ENCODE measurements at regions not wholly inside any gene's neighbourhood (a gene's known extent, or its start where the extent isn't known, plus 50 kb on each side); places are given as distances from the start of the nearest gene placed in this dataset.

DNA sequence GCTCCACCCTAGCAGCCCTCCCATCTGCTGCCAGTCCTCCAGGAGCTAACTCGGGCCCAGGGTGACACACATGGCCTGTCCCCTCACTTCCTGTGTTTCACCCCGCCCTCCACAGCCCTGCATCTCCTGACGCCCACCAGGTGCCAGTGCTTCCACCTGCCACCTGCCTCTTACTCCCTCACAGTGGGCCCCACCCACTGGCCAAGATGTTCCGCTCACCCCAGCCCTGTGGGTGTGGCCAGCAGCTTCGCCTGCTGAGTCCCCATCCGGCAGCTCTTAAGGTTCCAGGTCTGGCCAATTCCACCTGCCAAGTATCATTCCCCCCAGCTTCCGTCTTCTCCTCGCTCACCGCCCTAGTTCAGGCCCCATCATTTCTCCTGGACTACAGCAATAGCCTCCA, 184.1 kb downstream of the MBOAT1 start:
- H3K79me2 ChIP-seq (ENCODE audit: control insufficient read depth, insufficient read depth, low read length), result no peaks in the 10 kb centered on the region
- ChIA-PET SMC1A (ENCODE audit: uncharacterized antibody, unreplicated experiment) (no interaction called here), CTCF (no interaction called here), POLR2A (no interaction called here), RAD21 (ENCODE audit: unreplicated experiment) (no interaction called here)
- no TSS peak for BruUV-seq (replicated peaks)
- TF ChIP-seq TBL1XR1 (IDR thresholded peaks at IDR 0.05; ENCODE audit: low read depth, low read length) (no peak), RBBP5 (conservative IDR thresholded peaks at IDR 0.05) (no peak), MXI1 (IDR thresholded peaks at IDR 0.05; ENCODE audit: low read depth, low read length) (no peak), NR2F1 (conservative IDR thresholded peaks at IDR 0.05) (no peak), SPI1 (IDR thresholded peaks at IDR 0.05; ENCODE audit: borderline replicate concordance, insufficient read depth, low read depth, low read length) (no peak), ZNF622 (IDR thresholded peaks at IDR 0.05) (no peak), NFYB (IDR thresholded peaks at IDR 0.05; ENCODE audit: insufficient read depth, low read depth, low read length) (no peak), WRNIP1 (IDR thresholded peaks at IDR 0.05; ENCODE audit: borderline replicate concordance, low read depth, low read length) (no peak), RAD21 (IDR thresholded peaks at IDR 0.05; ENCODE audit: insufficient read depth, low read depth, low read length) (no peak), RUNX3 (IDR thresholded peaks at IDR 0.05; ENCODE audit: low read length) (no peak), ASH2L (IDR thresholded peaks at IDR 0.05; ENCODE audit: borderline replicate concordance, low read depth) (no peak), ZNF24 (IDR thresholded peaks at IDR 0.05) (no peak), EP300 (IDR thresholded peaks at IDR 0.05; ENCODE audit: borderline replicate concordance in 1 of 2, control insufficient read depth in 1 of 2, low read depth in 2 of 2, low read length in 2 of 2) (no peak), ZBED1 (IDR thresholded peaks at IDR 0.05; ENCODE audit: borderline replicate concordance) (no peak), GABPA (IDR thresholded peaks at IDR 0.05; ENCODE audit: low read depth) (no peak), ZZZ3 (IDR thresholded peaks at IDR 0.05; ENCODE audit: control insufficient read depth, insufficient read length, low read depth) (no peak), CBX3 (IDR thresholded peaks at IDR 0.05; ENCODE audit: borderline replicate concordance, low read depth) (no peak)
- TF ChIP-seq, protein P1, sequence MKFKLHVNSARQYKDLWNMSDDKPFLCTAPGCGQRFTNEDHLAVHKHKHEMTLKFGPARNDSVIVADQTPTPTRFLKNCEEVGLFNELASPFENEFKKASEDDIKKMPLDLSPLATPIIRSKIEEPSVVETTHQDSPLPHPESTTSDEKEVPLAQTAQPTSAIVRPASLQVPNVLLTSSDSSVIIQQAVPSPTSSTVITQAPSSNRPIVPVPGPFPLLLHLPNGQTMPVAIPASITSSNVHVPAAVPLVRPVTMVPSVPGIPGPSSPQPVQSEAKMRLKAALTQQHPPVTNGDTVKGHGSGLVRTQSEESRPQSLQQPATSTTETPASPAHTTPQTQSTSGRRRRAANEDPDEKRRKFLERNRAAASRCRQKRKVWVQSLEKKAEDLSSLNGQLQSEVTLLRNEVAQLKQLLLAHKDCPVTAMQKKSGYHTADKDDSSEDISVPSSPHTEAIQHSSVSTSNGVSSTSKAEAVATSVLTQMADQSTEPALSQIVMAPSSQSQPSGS (IDR thresholded peaks at IDR 0.05; ENCODE audit: low read length), result no peak
- no peak overlapping the region for H3K4me3 ChIP-seq
- intact Hi-C loops (cut with micrococcal nuclease; ENCODE audit: unreplicated experiment) (no loop called here), in situ Hi-C loops (cut with MboI) (no loop called here)
- no peak overlapping the region for H3K27ac ChIP-seq (ENCODE audit: control insufficient read depth, insufficient read depth)
- H3K9ac ChIP-seq (ENCODE audit: control insufficient read depth, insufficient read depth, low read length), result no peak overlapping the region
- no peak overlapping the region for H3K4me2 ChIP-seq (ENCODE audit: control insufficient read depth, insufficient read depth)
- H4K20me1 ChIP-seq (ENCODE audit: control insufficient read depth, insufficient read depth), result 0 out of 2 replicates have a peak, but pooled peaks cover 3% of the 10 kb centered on the region
- no peaks in the 10 kb centered on the region for H3K36me3 ChIP-seq (ENCODE audit: control insufficient read depth in 2 of 2, insufficient read depth in 2 of 2, low read length in 1 of 2)
- ATAC-seq, result no peak
- H3K9me3 ChIP-seq (replicated peaks; ENCODE audit: control insufficient read depth, insufficient read depth, low read length), result no peaks in the 10 kb centered on the region
- no peak overlapping the region for H2AFZ ChIP-seq (ENCODE audit: control insufficient read depth, low read depth, low read length)
- 48% methylated on average over 9 of the region's 9 CpGs for WGBS (ENCODE audit: insufficient coverage, insufficient replicate concordance, low lambda C conversion rate, missing lambda C conversion rate)
- peaks cover 0 to 5% of the 10 kb centered on the region in 2 experiments; a peak in 1 of 4 replicates for H3K27me3 ChIP-seq (replicated peaks in 1 of 2; ENCODE audit: control insufficient read depth in 2 of 2, insufficient read depth in 2 of 2, low read length in 1 of 2)
- no peak for DNase-seq (ENCODE audit: low read depth, low spot score)
- no peak for FAIRE-seq
- H3K4me1 ChIP-seq (ENCODE audit: control insufficient read depth, insufficient read depth, low read length), result peaks cover 9% of the 10 kb centered on the region

Measured in GM12878 (cell line).